ENCODE measurements at regions not wholly inside any gene's neighbourhood (a gene's known extent, or its start where the extent isn't known, plus 50 kb on each side); places are given as distances from the start of the nearest gene placed in this dataset.

GRCh38 chr4:23463071-23463470 lies 426.8 kb downstream of the PPARGC1A start:
- Histone ChIP-seq H3K4me3 (no peak overlapping the region), H3K9me3 (peaks cover 0 to 2% of the 10 kb centered on the region in 2 donors), H3K27me3 (no peaks in the 10 kb centered on the region), H3K36me3 (no peaks in the 10 kb centered on the region), H3K27ac (no peak overlapping the region), H3K4me1 (no peaks in the 10 kb centered on the region)
- intact Hi-C loops (cut with DNase I; ENCODE audit: low total_unique reads) = no loop called here
- TF ChIP-seq CTCF (IDR thresholded peaks at IDR 0.05) = no peak
- no peak for DNase-seq

GRCh38 chr4:23458054-23458453 lies 431.8 kb downstream of the PPARGC1A start:
- intact Hi-C loops (cut with DNase I; ENCODE audit: low total_unique reads) = no loop called here
- H3K27me3 ChIP-seq = no peaks in the 10 kb centered on the region
- DNase-seq = no peak
- no peaks in the 10 kb centered on the region for H3K9me3 ChIP-seq
- no peaks in the 10 kb centered on the region for H3K36me3 ChIP-seq
- TF ChIP-seq CTCF (IDR thresholded peaks at IDR 0.05) (no peak), POLR2A (IDR thresholded peaks at IDR 0.05) (no peak)
- no peaks in the 10 kb centered on the region for H3K4me1 ChIP-seq
- no peak overlapping the region for H3K4me3 ChIP-seq
- no peak overlapping the region for H3K27ac ChIP-seq

- DNase-seq = no peak
- no peak overlapping the region for H3K27ac ChIP-seq
- intact Hi-C loops (cut with DNase I; ENCODE audit: low total_unique reads) = no loop called here
- TF ChIP-seq CTCF (IDR thresholded peaks at IDR 0.05) (no peak), POLR2A (IDR thresholded peaks at IDR 0.05) (no peak)
- no peak overlapping the region for H3K4me3 ChIP-seq
- no peaks in the 10 kb centered on the region for H3K9me3 ChIP-seq
- H3K36me3 ChIP-seq = no peaks in the 10 kb centered on the region
- no peaks in the 10 kb centered on the region for H3K4me1 ChIP-seq
- H3K27me3 ChIP-seq = no peaks in the 10 kb centered on the region
These were observed 433.0 kb downstream of the PPARGC1A start for GRCh38 chr4:23456864-23457263.

- no peak overlapping the region for H3K4me3 ChIP-seq
- no peaks in the 10 kb centered on the region for H3K9me3 ChIP-seq
- intact Hi-C loops (cut with DNase I; ENCODE audit: low total_unique reads) = no loop called here
- TF ChIP-seq CTCF (IDR thresholded peaks at IDR 0.05) (no peak), POLR2A (IDR thresholded peaks at IDR 0.05) (no peak)
- no peak overlapping the region for H3K27ac ChIP-seq
- H3K4me1 ChIP-seq = no peaks in the 10 kb centered on the region
- DNase-seq = no peak
- H3K36me3 ChIP-seq = no peaks in the 10 kb centered on the region
- no peaks in the 10 kb centered on the region for H3K27me3 ChIP-seq
These were observed 434.2 kb downstream of the PPARGC1A start for GRCh38 chr4:23455456-23456158.

GRCh38 chr4:23441530-23442069 lies 448.2 kb downstream of the PPARGC1A start:
- Histone ChIP-seq H3K4me1 (no peaks in the 10 kb centered on the region), H3K9me3 (no peaks in the 10 kb centered on the region), H3K27me3 (no peaks in the 10 kb centered on the region), H3K36me3 (no peaks in the 10 kb centered on the region), H3K4me3 (no peak overlapping the region), H3K27ac (no peak overlapping the region)
- no peak for TF ChIP-seq CTCF (IDR thresholded peaks at IDR 0.05)
- TF ChIP-seq POLR2A (IDR thresholded peaks at IDR 0.05) = no peak
- intact Hi-C loops (cut with DNase I; ENCODE audit: low total_unique reads) = no loop called here
- DNase-seq = no peak

Data from uterus (tissue), 3 donors.